Germinal center (tissue), 1 donor: ENCODE measurements at regions not wholly inside any gene's neighbourhood (a gene's known extent, or its start where the extent isn't known, plus 50 kb on each side); places are given as distances from the start of the nearest gene placed in this dataset.
"Not testable (repeated sequence)": the region's sequence is repeated elsewhere in the genome, so short reads cannot be mapped to it uniquely, and the experiment has no call there.

Source experiments
- DNase-seq: peaks from one replicate; pipeline ENCODE4 v3.0.0; 2012; ENCODE audit warnings: mixed read lengths, low spot score

DNA sequence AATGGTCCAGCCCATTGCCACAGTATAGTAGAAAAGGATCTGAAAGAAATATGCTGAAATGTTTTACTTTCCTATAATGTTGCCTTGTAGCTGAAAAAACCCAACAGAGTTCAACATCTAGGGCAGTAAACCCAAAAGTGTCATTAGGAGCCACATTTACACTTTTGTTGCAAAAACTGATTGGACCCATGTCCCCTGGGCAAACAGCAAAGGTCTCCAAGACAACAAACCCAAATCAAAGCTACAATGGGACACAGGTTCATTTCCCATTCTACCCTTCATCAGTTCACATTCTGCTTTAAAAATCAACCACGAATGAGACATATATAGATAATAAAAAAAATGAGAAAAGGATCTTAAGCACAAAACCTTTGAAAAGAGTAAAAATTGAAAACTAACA lies 744.8 kb downstream of the PCDH17 start:
- no peak for DNase-seq

DNA sequence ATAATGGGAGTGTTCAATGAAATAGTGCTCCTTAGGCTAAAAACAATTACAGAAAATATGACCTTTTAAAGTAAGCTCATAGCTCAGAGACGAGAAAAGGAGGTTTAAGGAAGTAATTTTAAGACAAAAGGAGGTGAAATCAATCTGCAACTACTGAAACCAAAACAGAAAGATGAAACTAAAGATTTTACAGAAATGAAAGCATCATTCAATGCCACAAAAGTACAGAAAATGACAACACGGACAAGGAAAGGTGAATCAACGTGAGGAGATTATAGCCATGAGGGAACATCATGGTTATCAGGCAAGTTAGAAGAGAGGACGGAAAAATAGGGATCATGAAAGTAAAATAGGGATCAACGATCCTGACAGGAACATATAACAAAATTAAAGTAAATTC lies 745.2 kb downstream of the PCDH17 start:
- no peak for DNase-seq

DNA sequence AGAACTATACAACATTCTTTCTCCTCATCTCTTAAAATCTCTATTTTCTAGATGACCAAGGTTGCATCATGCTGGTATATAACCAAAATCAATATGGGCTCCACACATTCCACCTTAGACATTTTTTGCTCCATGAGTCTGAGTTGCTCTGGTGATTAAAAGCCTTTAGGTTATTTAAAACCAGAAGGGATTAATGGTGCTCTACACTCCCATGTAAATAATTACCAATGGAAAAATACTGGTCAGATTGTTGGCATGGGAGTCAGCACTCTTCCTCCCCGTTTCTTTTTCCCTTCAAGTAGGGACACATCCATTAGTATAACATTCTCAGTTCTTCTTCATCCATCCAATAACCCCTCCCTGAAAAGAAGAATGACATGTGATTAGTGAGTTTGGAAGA lies 747.7 kb downstream of the PCDH17 start:
- no peak for DNase-seq

DNA sequence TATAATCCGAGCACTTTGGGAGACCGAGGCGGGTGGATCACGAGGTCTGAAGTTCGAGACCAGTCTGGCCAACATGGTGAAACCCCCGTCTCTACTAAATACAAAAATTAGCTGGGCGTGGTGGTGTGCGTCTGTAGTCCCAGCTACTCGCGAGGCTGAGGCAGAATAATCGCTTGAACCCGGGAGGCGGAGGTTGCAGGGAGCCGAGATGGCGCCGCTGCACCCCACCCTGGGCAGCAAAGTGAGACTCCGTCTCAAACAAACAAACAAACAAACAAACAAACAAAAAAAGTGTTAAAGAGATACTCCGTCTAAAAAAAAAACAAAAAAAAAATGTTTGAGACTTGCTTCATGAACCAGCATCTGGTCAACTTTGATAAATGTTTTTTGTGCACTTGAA lies 753.8 kb downstream of the PCDH17 start:
- DNase-seq, result not testable (repeated sequence)

DNA sequence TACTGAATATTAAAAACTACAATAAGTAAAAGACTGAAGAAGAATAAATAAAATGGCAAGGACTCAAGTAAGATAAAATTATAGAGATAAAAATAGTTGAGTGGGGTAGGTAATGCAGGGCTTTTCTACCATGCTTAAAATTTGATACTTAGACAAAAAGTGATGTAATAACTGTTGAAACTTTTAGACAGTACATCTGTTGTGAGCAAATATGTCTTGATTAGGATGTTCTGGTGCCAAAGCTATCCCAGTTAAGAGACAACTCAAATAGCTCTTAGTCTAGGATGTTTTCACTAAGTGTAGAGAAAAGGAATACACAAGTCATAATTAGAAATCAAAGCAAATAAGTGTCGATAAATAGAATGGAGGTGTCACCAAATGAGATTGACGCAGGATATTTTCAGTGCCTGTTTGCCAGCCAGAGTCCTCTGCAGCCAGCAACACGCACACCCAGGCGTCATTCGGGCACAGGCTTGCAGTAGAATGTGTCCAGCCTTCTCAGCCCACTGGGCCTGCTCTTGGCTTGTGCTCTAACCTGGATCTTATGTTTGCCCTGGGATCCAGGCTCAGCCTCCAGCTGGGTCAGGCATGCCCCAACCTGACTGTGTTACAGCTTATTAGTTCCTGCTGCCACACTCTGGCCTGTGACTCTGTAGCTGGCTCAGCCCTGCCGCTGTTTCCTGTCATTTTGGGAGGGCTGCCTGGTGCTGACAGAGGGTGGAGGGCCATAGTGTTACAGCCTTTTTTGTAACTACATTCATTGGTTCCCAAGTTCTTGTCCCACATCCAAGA lies 766.2 kb downstream of the PCDH17 start:
- no peak for DNase-seq

DNA sequence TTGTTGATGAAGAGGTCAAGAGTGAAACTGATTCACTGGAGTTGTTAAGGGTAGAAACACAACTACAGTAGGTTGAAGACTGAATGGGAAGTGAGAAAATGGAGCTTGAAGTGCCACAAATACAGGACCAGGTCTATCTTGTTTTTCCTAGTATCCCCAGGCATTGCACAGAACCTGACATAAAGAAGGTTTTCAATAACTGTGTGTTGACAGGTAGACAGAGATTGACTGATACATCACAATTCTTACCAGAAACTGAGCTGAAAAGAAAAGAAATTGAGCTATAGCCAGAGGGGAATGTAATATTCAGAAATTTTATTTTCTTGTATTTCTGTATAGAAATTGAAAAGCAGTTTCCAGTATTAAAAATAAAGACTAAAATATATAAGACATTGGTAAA lies 767.7 kb downstream of the PCDH17 start:
- DNase-seq, result no peak

DNA sequence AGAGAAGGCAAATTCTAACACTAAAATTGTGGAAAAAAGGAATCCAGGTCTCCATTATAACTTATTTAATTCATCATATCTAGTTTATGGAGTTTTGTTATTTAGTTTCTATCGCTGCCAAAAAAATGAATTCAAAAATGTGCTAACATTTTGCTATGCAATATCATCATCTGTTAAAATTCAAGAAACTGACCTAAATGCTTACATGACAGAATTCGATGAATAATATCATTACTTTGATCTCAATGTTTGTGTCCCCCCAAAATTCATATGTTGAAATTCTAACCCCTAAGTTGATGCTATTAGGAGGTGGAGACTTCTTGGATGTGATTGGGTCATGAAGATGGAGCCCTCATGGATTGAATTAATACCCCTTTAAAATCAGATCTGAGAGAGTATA lies 775.0 kb downstream of the PCDH17 start:
- no peak for DNase-seq

DNA sequence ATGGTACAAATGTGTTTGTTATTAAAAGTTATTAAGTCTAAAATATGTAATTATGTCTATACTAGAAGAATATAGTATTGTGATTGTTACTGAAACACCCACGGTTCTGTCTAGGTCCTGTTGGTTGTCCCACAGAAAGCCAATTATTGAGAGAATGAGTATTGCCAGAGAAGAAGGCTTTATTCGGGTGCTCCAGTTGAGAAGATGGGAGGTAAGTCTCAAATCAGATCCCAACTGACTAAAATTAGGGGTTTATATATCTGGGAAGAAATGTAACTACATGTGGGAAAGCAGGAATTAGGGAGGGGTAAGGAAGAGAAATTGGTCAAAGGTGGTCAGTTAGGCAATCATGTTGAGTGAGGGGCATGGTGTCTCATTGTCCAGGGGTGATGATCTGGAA lies 798.4 kb downstream of the PCDH17 start:
- no peak for DNase-seq

DNA sequence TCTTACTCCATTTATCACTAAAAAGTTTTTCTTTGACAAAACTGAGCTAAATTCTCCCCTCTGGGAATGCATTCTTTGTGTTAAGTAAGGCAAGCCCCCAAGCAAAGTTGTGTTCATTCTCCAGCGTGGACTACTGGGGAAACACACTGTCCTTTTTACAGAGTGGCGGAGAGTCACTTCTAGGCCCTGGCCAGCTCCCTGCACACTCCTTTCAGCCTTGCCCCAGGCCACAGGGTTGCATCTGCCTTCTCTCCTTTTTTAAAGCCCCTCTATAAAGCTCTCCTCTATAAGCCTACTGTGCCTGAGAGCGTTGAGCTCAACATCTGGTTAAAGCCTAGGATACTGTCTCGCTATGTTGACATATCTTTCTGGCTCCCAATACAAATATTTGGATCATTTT lies 803.4 kb downstream of the PCDH17 start:
- DNase-seq, result no peak

DNA sequence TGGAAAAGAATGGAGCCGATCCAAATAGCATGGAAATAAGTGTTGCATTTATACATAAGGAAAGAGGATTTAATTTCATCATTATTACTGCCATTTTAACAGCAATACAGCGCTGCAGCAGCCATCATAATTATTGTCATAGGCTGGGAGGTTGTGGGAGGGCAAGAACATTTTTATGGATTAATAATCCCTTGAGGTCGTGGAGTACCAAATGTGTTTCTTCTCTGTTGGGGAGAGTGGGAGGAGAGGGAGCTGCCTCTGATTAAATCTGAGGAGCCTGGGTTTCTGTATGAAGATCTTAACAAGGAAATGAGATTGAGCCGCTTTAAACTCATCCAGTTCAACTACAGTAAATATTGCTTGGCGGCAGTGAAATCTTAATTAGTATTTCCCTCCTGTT lies 805.9 kb downstream of the PCDH17 start:
- DNase-seq, result no peak

DNA sequence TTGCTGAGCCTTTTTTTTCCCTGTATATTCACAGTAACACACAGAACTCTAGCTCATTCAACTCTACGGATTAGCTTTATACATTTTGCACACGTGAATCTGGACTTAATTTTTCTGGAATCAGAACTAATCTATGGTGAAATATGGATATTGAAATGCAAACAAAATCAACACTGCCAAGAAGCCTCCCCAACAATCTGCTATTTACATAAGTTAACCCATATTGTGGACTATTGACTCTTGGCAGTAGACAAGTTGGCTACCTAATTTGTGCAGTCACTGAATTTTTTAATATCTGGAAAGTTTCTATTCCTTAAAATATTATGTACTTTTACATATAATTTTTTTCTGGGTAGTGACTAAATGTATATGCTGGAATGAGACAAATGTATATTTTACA lies 815.4 kb downstream of the PCDH17 start:
- no peak for DNase-seq

DNA sequence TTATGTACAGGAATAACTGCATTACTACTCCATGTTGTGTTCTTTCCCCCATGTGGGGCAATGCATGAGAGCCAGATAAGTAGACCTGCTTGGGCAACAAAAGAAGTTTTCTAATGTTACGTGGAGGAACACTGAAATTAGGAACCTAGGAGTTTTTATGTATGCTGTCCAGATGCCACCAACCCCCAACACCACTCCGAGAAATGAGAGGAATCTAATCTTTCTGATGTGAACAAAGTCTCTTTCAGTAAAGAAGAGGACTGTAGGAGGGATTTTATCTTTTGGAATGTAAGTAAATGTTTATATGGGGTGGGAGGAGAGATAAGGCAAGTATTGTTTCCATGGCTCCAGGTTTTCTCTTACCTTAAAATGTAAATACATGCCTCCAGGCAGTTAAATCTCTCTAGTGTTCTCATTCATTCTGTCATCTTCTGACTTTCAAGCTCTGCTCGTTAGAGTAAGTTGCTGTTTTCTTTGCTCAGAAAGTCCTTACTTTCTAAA lies 820.6 kb downstream of the PCDH17 start:
- DNase-seq, result no peak

DNA sequence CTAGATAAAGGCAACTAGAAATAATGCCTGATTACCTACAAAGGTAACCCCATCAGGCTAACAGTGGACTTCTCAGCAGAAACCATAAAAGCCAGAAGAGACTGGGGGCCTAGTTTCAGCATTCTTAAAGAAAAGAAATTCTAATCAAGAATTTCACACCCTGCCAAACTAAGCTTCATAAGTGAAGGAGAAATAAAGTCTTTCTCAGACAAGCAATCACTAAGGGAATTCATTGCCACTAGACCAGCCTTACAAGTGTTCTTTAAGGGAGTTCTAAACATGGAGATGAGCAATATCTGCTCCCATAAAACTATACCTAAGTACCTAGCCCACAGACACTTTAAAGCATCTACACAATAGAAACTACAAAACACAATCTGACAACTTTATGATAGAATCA lies 823.5 kb downstream of the PCDH17 start:
- DNase-seq, result no peak

DNA sequence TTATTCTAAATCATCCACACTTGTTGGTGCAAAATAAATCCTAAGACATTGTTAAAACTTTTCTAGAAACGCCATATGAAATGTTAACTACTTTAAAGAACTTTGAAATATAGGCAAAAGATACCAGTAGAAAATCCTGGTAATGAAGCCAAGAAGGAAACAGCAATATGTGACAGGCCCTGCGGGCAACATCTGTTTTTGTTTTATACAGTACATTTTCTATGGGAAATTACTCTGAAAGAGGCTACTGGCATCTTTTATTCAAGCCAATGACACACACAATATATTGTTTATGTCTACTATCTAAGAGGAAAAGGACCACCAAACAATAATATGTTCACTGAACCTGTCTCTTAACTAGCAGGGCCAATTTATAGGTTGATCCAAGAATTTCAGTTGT lies 829.7 kb downstream of the PCDH17 start:
- DNase-seq, result no peak

DNA sequence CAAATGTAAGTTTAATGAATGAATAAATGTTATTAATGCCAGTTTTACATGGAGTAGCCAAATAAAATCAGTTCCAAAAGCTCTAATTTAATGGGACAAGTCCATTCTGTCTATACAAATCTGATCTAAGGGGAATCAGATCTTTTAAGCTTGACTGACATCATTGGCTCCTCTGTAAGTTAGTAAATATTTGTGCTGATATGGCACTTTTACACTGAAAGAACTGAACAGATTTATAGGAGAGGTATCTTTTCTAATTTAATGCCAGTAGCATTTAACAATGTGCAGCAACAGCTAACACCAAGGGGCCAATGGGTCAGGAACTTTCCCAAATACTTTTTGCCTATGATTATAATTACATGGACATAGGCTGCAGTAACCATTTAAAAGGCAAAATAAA lies 832.3 kb downstream of the PCDH17 start:
- no peak for DNase-seq

DNA sequence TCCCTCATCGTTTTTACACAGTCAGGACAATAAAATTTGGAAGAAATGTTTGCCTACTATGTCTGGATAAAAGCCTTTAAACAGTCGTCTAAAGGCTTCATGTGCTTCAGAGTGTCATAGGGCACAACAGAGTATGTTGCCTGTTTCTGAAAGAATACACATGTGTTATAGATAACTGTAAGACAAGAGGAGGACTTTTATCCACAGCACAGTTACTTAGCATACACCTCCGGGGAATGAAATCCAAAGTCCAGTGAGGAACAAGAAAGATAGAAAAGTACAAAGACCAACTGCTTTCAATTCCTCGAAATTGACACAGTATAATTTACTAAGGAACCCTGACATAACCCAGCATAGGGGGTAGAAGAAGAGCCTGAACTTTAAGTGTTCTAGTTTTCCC lies 835.6 kb downstream of the PCDH17 start:
- DNase-seq, result no peak

DNA sequence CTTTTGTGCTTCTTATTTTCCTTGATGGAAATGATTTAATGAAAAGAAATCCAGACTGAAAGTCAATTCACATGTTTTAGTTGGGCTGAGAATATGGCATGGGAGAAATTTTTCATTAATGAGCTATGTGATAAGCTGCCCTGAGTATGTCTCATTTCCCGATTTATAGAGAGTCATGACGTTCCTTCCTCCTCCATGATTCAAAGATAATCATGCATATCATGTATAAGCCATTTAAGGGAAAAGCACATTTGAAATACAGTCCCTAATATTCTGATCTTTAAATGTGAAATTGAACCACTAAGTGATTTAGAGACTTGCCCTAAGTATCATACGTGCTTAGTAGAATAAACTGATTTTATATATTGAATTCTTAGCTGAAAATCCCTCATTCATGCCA lies 840.9 kb downstream of the PCDH17 start:
- no peak for DNase-seq

DNA sequence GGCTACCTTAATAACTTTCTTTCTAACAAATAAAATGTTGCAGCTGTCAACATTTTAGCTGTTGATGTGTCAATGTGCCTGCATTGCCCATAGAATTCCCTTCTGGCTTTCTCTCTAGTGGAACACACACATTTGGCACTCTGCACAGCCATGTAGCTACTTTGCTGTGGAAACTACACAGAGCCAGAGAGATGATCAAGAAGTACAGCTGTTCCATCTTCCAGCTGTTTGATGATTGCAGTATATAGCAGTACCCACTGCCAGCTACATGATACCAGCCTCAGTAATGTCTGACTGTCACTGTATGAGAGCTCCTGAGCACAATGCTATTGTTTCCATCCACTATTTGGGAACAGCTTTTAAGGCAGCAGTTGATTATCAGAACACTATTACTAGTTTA lies 843.0 kb downstream of the PCDH17 start:
- no peak for DNase-seq

DNA sequence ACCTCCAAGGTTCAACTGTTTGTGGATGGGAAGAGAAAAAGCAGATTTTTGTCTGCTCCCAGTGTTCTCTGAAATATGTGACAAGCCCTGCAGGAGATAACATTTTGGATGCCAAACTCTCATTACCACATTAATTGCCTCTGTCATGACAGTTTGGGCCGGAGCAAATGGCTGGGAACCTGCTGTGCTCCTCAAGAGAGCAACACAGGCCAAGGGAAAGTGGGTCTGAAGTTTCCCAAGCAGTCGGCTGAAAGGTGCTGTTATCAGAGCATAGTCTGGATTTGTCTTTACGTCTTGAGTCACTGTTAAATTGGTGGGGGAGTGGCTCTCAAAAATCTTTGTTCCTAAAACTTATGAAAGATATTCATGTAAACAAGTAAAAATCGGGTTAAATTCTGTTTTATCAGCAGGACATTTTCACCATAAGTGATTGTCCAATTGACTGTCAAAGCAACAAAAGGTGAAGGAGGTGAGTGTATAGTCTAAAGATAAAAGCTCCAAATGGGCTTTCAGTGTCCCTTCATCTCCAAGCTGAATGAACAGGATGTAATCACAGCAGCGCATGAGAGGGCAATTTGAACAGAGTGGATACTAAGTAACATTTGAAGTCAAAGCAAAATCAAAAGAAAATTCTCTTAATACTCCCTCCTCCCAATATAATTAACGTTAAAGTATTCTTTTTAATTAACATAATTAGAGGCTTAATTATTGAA lies 844.8 kb downstream of the PCDH17 start:
- DNase-seq, result no peak

DNA sequence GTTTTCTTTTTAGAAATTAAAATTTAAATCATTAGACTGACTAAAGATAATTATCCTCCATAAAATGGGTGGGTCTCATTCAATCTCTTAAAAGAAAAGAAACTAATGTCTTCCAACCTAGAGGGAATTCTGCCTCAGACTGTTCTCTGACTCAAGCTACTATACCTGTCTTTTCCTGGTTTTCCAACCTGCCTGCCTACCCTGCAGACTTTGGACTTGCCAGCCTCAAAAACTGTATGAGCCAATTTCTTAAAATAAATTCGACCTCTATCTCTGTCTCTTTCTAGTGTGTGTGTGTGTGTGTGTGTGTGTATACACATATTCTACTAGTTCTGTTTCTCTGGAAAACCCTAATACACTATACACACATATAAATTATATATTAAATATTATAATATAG lies 847.3 kb downstream of the PCDH17 start:
- no peak for DNase-seq

DNA sequence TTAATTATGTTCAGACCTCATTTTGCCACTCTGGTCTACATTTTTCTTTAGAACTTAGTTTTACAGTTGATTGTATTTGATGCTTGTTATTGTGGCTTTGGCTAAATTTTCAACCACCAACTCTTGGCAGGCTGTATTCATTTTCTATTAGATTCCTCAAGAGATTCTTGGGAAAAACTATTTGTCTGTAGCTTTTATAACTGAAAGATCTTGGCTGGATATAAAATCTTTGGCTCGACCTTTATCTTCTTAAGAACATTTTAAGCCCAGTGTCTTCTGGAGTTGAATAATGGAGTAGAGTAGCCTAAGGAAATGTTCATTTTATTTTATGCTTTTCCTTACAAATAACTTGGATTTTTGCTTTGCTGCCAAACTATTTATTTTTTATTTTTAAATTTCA lies 848.5 kb downstream of the PCDH17 start:
- DNase-seq, result no peak

DNA sequence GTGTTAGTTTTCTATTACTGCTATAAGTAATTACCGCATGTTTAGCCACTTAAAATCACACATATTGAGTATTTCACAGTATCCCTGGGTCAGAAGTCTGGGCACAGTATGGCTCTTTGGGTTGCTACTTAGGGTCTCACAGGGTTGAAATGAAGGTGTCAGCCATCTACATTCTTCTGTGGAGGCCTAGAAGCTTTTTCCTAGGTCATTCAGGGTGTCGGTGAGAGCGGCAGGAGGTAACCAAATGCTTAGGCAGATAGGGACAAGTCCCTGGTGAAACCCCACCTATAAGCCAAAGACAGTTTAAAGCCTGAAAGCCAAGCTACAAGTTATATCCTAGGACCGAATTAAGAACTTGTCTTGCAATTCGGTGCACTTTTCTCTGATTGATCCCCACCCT lies 856.7 kb downstream of the PCDH17 start:
- DNase-seq, result no peak

DNA sequence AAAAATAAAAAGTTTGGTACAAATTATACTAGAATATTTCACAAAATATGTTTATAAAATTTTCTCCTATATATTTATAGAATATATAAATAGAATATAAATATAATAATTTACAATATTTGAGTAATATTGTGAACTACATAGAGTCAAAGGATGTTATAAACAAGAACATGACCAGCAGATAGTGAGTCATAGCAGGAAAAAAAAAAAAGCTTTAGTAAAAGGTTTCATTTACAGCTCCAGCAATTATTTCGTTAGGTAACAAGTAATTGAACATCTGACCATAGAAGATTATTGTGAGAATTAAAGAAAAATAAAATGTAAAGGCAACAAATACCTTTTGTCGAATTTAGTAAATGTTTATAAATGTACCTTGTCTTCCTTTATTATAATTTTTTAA lies 864.1 kb downstream of the PCDH17 start:
- DNase-seq, result no peak

DNA sequence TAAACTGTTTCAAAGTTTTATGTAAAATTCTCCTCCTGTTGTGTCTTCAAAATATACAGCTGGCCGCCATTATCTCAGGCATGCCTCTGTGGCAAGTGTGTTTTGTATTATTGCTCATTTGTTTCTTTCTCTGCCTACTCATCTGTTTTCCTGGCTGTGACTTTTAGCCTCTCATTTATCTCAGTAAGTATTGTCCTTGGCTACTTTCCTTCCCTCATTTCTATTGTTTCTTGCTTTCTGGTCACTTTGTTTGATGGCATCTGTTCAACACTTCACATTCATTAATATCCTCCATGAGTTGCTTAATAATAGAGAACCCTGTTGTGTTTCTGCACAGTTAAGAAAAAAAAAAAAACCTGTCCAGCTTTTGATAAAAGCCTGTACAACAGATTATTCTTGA lies 869.4 kb downstream of the PCDH17 start:
- no peak for DNase-seq
